ENCODE measurements at regions not wholly inside any gene's neighbourhood (a gene's known extent, or its start where the extent isn't known, plus 50 kb on each side); places are given as distances from the start of the nearest gene placed in this dataset.

DNA sequence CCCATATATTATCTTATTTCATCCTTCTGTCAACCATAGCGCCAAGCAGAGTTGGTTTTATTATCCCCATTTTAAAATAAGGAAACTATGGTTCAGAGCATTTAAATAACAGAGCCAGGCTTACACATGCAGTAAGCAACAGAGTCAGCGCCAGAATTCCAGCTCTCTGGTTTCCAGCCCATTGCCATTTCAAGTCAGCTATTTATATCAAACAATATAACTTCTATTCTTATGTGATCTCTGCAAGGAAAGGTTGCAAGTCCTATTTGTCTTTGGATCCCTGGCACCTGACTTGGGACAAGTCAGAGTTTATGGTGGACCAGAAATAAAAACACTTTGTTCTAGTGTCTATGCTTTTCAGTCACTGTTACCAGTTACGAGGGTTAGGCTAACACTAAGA lies 174.1 kb upstream of the EEA1 start:
- DNase-seq (ENCODE audit: low read depth), result no peak

GRCh38 chr12:93104535-93104934 lies 175.4 kb upstream of the EEA1 start:
- DNase-seq (ENCODE audit: low read depth), result no peak

- DNase-seq (ENCODE audit: low read depth), result no peak
These were observed 177.8 kb upstream of the EEA1 start for GRCh38 chr12:93106910-93107309.

GRCh38 chr12:93107514-93108312 lies 178.6 kb upstream of the EEA1 start:
- no peak for DNase-seq (ENCODE audit: low read depth)

DNA sequence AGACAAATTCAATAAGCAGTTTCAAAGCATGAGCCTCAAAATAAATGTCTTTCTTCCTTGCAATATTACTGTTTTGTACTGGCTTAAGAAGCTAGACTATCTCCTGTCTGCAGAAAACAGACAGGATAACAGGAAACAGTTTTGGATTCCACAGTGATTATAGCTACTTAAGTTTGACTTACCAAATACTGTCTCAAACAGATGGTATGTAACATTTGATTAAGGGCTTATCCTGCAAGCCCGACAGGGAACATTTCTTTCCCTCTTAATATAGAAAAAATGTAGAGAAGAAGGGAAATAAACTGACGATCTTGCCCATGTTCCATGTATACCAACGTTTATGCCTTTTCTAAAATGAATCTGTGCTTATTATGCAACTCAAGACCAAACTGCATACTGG lies 179.9 kb upstream of the EEA1 start:
- no peak for DNase-seq (ENCODE audit: low read depth)

DNA sequence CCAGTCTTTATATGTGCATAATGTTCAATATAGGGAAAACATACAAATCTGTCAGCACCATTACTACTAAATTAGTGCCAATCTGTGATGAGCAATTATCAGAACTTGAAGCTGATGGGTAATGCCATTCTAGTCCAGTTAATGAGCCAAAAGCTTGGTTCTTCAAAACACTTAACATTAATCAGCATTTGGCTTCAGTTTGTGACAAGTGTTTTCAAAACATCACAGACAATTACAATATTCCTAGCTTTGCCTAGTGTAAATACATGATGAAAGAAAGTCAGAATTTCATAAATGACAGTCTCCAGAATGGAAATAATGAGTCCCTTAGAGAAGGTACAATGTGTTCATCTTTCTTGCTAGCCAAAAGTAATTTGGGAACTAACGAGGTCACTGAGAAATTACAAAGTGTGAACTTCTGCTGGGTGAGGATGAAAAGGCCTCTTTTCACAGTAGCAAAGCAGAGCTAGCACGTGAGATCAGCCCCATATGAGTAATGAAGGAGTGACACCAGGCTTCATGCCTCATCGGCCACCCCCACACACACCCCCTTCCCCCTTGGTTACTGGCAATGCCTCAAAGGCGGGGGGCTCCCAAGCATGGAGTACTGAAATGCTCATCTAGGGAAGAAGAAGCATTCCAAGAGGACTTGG lies 180.6 kb upstream of the EEA1 start:
- no peak for DNase-seq (ENCODE audit: low read depth)

DNA sequence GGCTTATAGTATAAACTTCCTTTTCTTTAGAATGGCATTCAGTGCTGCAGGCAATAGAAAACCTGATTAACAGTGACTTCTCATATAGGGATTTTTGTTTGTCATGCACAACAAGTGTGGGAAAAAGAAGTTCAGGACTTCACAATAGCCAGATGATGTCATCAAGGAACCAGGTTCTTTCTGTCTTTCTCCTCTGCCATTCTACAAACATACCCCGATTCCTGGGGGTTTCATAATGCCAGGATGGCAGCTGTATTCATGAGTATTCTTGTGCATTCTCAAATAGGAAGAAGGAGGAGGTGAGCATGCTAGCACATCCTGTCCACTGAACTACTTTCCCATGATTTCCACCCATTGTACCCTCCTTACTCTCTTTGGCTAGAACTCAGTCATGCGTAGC lies 182.7 kb upstream of the EEA1 start:
- no peak for DNase-seq (ENCODE audit: low read depth)

DNA sequence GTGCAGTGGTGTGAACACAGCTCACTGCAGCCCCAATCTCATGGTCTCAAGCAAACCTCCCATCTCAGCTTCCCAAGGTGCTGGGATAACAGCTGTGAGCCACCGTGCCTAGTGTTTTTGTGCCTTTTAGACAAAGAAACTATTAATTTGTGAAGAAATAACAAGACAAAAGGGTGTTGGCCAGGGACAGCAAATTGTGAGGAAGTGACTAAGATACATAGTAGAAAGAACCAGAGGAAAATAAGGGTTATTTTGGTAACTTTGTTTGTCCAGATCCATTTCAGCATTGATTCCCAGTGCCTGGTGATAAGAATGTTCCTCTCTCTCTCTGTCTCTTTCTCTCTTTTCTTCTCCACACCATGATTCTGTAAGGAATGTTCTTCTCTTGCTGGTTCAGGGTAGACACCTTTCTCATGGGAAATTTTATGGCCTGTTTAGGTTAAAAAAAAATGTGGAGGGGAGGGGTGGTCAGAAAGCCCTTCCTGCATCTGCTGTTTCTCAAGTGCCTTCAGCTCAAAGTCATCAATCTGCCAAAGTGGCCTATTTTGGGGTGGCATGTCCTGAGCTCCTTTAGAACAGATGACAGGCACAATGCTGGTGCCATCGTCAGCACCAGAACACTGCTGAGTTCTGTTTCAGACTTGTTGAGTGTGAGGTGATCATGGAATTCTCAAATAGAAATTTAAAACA lies 184.4 kb upstream of the EEA1 start:
- DNase-seq (ENCODE audit: low read depth), result no peak

GRCh38 chr12:93115198-93115601 lies 186.1 kb upstream of the EEA1 start:
- DNase-seq (ENCODE audit: low read depth), result no peak

- DNase-seq (ENCODE audit: low read depth), result no peak
These were observed 186.6 kb upstream of the EEA1 start for GRCh38 chr12:93115646-93116045.

- no peak for DNase-seq (ENCODE audit: low read depth)
These were observed 187.5 kb upstream of the EEA1 start for GRCh38 chr12:93116632-93117031.

DNA sequence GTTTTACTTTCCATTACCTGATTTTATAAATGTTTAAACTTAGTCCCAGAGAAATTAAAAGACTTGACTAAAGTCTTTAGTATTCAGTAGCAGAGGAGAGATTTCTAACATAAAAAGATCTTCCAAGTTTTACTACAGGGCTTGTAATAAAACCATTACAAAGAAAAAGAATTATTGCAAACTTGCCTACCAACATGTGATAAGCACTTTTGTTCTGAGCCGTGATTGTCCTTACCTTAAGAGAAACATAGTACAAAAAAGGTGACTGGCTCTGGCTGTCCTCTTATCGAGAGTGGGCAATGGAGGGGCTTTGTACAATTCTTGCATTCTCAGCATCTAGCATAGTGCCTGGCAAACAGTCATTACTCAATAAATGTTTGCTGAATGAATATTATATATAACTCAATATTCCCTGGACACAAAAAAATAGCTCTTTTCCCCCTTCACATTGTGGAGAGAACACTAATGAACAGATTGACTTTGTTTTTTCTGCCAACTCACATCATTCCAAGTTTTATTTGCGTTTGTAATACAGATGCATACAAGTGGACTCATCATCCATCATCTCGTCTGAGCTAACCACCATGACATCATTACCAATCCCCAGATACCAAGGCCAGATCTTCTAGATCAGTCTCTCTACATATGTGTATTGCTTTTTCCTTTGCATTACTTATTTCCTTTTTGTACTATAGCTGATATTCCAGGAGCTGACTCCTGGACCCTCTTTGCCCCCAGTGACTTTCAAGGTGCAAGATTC lies 192.8 kb upstream of the EEA1 start:
- DNase-seq (ENCODE audit: low read depth), result no peak

DNA sequence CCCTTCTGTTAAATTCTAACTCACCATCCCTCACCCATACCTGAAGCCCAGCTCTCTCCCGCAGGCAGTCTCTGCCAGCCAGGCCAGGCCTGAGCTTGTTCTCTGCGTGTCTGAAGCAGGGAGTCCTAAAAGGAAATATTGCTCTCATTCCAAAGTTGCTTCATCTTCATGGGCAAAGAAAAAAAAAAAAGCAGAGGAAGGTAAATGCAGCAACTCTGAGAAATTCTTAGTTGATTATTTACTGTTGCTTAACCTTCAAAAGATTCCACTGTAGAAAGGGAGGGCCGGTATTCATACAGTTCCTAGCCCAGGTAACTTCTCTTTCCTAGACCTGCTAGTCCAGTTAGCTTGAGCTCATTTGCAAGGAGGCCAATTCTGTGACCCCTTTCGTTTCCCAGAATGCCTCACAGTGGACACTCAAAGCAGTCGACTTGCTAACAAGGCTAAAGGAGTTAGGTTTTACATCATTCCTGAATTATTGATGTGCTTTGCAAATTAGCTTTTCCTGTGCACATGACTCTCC lies 193.5 kb upstream of the EEA1 start:
- no peak for DNase-seq (ENCODE audit: low read depth)

- no peak for DNase-seq (ENCODE audit: low read depth)
These were observed 196.0 kb upstream of the EEA1 start for GRCh38 chr12:93125126-93125525.

- no peak for DNase-seq (ENCODE audit: low read depth)
These were observed 197.0 kb upstream of the EEA1 start for GRCh38 chr12:93126069-93126474.

DNA sequence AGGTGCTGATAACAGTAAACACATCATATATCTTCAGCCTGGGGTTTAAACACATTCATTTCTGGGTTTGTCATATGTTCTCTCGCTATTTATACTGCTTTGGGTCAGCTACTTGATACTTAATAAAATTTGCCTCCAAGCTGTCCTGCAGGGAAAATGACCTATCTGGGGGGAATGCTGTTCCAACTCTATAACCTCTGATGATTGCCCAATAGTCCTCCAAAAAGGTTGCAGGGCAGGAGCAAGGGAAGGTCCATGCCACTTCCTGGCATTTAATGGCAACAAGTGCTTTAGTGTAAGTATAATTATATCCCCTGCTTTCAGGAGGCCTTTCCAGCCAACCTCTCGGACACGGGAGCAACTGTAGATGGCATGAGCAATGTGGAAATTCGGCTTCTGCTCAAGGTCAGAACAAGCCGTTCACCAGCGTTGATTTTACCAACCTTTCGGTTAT lies 198.0 kb upstream of the EEA1 start:
- DNase-seq (ENCODE audit: low read depth), result no peak

GRCh38 chr12:93127582-93128331 lies 198.7 kb upstream of the EEA1 start:
- DNase-seq (ENCODE audit: low read depth), result no peak

DNA sequence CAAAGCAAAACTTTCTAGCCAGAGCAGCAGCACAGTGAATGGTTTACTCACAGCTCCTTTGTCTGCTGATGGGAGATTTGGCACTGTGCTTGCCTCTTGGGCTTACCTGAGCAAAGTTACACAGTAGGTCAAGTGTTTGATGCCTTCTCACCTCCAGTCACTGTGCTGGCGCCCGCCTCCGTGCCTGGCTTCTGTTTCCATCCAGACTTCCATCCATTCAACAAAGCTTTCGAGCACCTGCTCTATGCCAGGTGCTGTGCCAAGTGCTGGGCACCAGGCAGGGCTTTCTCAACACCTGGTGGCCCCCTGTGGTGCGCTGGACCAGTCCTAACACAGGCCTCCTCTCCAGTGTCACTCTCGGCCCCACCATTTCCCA lies 199.2 kb upstream of the EEA1 start:
- DNase-seq (ENCODE audit: low read depth), result no peak

DNA sequence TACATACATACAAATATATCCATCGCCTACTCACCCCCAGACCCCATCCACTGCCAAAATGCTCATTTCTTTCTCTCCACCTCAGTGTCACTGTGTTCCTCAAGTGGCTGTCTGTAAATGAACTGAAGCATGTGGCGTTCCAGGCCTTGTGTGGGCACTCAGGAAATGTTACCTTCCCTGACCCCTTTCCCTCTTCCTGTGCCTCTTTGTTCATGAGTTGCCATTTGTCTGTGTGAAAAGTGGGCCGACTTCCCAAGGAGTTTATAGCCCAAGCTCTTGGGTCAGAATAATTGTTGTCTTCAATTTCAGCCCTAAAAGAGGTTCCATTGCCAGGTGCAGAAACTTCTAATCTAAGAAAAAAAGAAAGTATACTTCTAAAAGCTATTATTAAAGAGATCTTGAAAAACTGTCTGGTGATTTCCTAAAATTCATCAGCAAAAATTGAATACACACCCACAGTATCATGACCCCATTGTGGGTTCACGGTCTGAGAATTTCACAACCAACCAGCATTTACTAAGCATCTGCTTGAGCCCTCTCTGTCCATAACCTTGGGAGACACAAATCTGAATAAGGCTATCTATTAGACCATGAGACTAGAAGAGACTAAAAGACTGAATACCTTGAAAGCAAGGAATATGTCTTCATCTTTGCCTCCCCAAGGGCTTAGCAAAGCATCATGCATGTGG lies 201.4 kb upstream of the EEA1 start:
- DNase-seq (ENCODE audit: low read depth), result no peak

DNA sequence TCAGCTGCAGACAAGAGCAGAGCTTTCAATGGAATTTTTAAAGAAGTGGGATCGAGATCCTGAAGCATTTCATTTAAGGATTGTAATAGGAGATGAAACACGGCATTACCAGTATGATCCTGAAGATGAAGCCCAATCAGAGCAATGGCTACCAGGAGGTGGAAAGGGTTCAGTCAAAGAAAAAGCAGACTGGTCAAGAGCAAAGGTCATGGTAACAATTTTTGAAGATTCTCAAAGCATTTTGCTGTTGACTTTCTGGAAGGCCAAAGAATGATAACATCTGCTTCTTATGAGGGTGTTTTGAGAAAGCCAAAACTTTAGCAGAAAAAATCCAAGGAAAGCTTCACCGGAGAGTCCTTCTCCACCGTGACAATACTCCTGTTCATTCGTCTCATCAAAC lies 204.3 kb upstream of the EEA1 start:
- no peak for DNase-seq (ENCODE audit: low read depth)

Data from stimulated activated CD8-positive, alpha-beta memory T cell treated with anti-CD3 and anti-CD28 coated beads, Interleukin-12 subunit alpha, Interleukin-12 subunit beta, amount 100 ng/mL, for 1 hour (primary cell).